Loucy (cell line): ENCODE measurements at regions not wholly inside any gene's neighbourhood (a gene's known extent, or its start where the extent isn't known, plus 50 kb on each side); places are given as distances from the start of the nearest gene placed in this dataset.

ENCODE experiments used
- H2AFZ ChIP-seq: fragments of 200-600 bp; sonication (generic); 2 replicates; pipeline ENCODE4 v1.6.0; 2016; ENCODE audit warnings: antibody characterized with exemption, mild to moderate bottlenecking, low read length, moderate library complexity
- H3F3A ChIP-seq: fragments of 200-600 bp; 2 replicates; pipeline ENCODE4 v1.6.0; 2016; ENCODE audit warnings: antibody characterized with exemption, low read depth, mild to moderate bottlenecking
- H3K27me3 ChIP-seq: fragments of 200-600 bp; sonication (generic); 2 replicates; pipeline ENCODE4 v1.6.1; 2014; ENCODE audit warnings: low read length, mild to moderate bottlenecking; ENCODE audit not compliant: insufficient read depth, poor library complexity, severe bottlenecking
- H3K36me3 ChIP-seq: fragments of 200-600 bp; sonication (generic); 2 replicates; pipeline ENCODE4 v1.6.1; 2016; ENCODE audit warnings: low read length; ENCODE audit not compliant: insufficient read depth
- H3K4me1 ChIP-seq: fragments of 200-600 bp; sonication (generic); 2 replicates; pipeline ENCODE4 v1.5.1; 2014; ENCODE audit warnings: low read length, mild to moderate bottlenecking; ENCODE audit not compliant: insufficient read depth, poor library complexity, severe bottlenecking
- H3K4me2 ChIP-seq: fragments of 200-600 bp; sonication (generic); 2 replicates; pipeline ENCODE4 v1.6.0; 2014; ENCODE audit warnings: antibody characterized with exemption, low read length, low read depth, mild to moderate bottlenecking; ENCODE audit not compliant: poor library complexity, severe bottlenecking
- H3K4me3 ChIP-seq: fragments of 200-600 bp; sonication (generic); 2 replicates; pipeline ENCODE4 v1.5.1; 2014; ENCODE audit warnings: low read length, mild to moderate bottlenecking, mixed read lengths; ENCODE audit not compliant: poor library complexity, severe bottlenecking
- H3K79me2 ChIP-seq: fragments of 200-600 bp; sonication (generic); 2 replicates; pipeline ENCODE4 v1.6.1; 2014; ENCODE audit warnings: low read length; ENCODE audit not compliant: insufficient read depth
- H3K9ac ChIP-seq: fragments of 200-600 bp; sonication (generic); 2 replicates; pipeline ENCODE4 v1.6.0; 2014; ENCODE audit warnings: mild to moderate bottlenecking, low read depth, low read length, moderate library complexity; ENCODE audit not compliant: poor library complexity, severe bottlenecking
- H3K9me2 ChIP-seq: fragments of 200-600 bp; sonication (generic); replicated peaks from 2 replicates; pipeline ENCODE4 v1.6.1; 2016; ENCODE audit warnings: low read depth, low read length, mixed read lengths
- H3K9me3 ChIP-seq: fragments of 200-600 bp; sonication (generic); 2 replicates; pipeline ENCODE4 v1.6.1; 2014; ENCODE audit warnings: mild to moderate bottlenecking, antibody characterized with exemption, low read length, low read depth; ENCODE audit not compliant: insufficient read depth
- H4K20me1 ChIP-seq: fragments of 200-600 bp; sonication (generic); 2 replicates; pipeline ENCODE4 v1.6.0; 2014; ENCODE audit warnings: antibody characterized with exemption, low read length, mild to moderate bottlenecking; ENCODE audit not compliant: insufficient read depth, poor library complexity, severe bottlenecking
- CTCF ChIP-seq: fragments of 200-600 bp; sonication (generic); conservative IDR thresholded peaks from 2 replicates; pipeline ENCODE4 v1.5.1; 2014; ENCODE audit warnings: mild to moderate bottlenecking, antibody characterized with exemption, low read length
- EZH2phosphoT487 ChIP-seq: fragments of 200-600 bp; IDR thresholded peaks from 2 replicates; pipeline ENCODE4 v1.6.1; 2018; ENCODE audit warnings: antibody characterized with exemption, mild to moderate bottlenecking, moderate library complexity, borderline replicate concordance

GRCh38 chr5:111863801-111864200, 106.8 kb upstream of the NREP start:
- H3K79me2 ChIP-seq: no peaks in the 10 kb centered on the region
- H3K4me2 ChIP-seq: no peak overlapping the region
- no peak overlapping the region for H2AFZ ChIP-seq
- H3K27me3 ChIP-seq: no peaks in the 10 kb centered on the region
- no peaks in the 10 kb centered on the region for H3K9me3 ChIP-seq
- H3K9me2 ChIP-seq: no peaks in the 10 kb centered on the region
- no peaks in the 10 kb centered on the region for H3K4me1 ChIP-seq
- H3F3A ChIP-seq: no peaks in the 10 kb centered on the region
- no peak for TF ChIP-seq CTCF
- no peak for TF ChIP-seq EZH2phosphoT487
- H3K9ac ChIP-seq: no peak overlapping the region
- H3K4me3 ChIP-seq: no peak overlapping the region
- H3K36me3 ChIP-seq: no peaks in the 10 kb centered on the region
- no peaks in the 10 kb centered on the region for H4K20me1 ChIP-seq

GRCh38 chr5:111859533-111860270, 102.7 kb upstream of the NREP start:
- Histone ChIP-seq H3K9ac (no peak overlapping the region), H3F3A (no peaks in the 10 kb centered on the region), H3K36me3 (no peaks in the 10 kb centered on the region), H3K9me3 (no peaks in the 10 kb centered on the region), H3K27me3 (no peaks in the 10 kb centered on the region), H3K4me2 (no peak overlapping the region), H3K79me2 (no peaks in the 10 kb centered on the region), H2AFZ (no peak overlapping the region), H3K9me2 (no peaks in the 10 kb centered on the region), H3K4me1 (peaks cover 19% of the 10 kb centered on the region), H3K4me3 (no peak overlapping the region), H4K20me1 (no peaks in the 10 kb centered on the region)
- TF ChIP-seq CTCF: no peak
- TF ChIP-seq EZH2phosphoT487: no peak

GRCh38 chr5:111859031-111859430, 102.0 kb upstream of the NREP start:
- Histone ChIP-seq H3K4me1 (peaks cover 25% of the 10 kb centered on the region), H3K4me2 (no peak overlapping the region), H3K4me3 (no peak overlapping the region), H3K79me2 (no peaks in the 10 kb centered on the region), H3K36me3 (no peaks in the 10 kb centered on the region), H3K9ac (no peak overlapping the region), H3K27me3 (no peaks in the 10 kb centered on the region), H4K20me1 (no peaks in the 10 kb centered on the region), H3K9me2 (no peaks in the 10 kb centered on the region), H2AFZ (no peak overlapping the region), H3K9me3 (no peaks in the 10 kb centered on the region), H3F3A (no peaks in the 10 kb centered on the region; the same call in 1 of the 2 replicates)
- TF ChIP-seq CTCF (no peak), EZH2phosphoT487 (no peak)
